Hepatic stellate cell (primary cell): ENCODE measurements at regions not wholly inside any gene's neighbourhood (a gene's known extent, or its start where the extent isn't known, plus 50 kb on each side); places are given as distances from the start of the nearest gene placed in this dataset.

Experiments used
- DNase-seq: peaks from one replicate; pipeline ENCODE4 v3.0.0; 2011; ENCODE audit warnings: low spot score

DNA sequence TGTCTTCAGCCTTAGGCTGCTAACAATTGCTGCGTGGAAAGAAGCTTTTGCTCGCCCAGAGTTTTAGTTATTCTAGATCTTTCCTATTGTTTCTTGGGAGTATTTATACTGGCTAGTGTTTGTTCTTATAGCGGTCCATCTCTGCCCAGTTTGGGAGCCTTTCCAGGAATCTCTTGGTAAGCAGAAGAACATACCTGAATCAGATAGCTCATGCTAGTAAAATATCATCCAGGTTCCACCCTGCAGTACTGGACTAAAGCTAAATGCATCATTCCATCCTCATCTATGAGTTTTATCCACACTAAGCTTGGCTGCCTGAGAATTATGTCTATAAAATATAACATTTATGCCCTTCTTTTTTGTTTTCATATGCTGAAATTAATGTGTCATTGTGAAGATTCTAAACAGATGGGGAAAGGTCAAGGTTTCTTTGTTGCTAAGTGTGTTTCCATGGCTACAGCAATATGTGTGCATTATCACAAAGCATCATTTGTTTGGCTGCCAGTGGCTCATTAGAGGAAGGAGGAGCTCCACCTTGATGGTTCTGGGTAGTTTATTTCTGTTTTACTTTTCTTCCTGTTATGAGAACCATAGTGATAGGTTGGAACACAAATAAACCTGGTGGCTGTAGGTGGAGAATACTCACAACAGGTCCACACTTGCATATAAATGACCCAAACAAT is 182.8 kb downstream of the PIK3C3 start:
- no peak for DNase-seq

DNA sequence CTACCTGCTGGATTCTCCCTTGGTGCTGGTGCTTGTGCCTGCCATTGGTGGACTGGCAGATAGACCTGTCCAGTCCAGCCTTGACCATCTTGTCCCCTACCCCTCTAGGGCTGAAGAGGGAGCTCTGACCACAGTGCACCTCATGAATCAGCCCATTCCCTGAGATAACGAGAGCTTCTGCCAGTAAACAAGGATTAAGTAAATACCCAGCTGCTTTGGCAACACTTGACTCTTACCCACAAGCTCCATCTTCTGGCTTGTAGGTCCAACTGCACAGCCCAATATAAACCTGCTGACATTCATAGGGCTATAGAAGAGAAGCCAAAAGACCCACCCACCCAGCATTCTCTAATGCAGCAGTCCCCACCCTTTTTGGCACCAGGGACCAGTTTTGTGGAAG is 186.4 kb downstream of the PIK3C3 start:
- DNase-seq = no peak

DNA sequence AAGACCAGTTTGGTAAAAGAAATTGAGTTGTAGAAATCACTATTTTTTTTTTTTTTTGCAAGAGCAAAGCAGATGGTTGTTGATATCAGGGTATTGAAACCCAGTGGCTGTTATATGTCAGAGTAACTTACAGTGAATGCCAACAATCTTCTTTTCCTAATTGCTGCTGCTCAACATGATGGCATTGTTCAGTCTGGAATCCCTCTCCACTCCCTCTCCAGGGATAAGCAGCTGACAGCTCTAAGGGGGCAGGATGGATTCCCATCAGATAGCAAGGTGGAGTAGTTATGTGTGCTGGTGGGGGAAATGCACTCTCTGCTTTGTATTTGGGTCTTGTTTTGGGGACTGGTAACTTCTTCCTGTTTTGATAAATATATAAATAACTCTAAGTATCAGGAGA is 200.0 kb downstream of the PIK3C3 start:
- no peak for DNase-seq

- no peak for DNase-seq
These were observed 201.2 kb downstream of the PIK3C3 start for GRCh38 chr18:42156281-42156680.

- DNase-seq = no peak
These were observed 202.4 kb downstream of the PIK3C3 start for GRCh38 chr18:42157420-42157819.

DNA sequence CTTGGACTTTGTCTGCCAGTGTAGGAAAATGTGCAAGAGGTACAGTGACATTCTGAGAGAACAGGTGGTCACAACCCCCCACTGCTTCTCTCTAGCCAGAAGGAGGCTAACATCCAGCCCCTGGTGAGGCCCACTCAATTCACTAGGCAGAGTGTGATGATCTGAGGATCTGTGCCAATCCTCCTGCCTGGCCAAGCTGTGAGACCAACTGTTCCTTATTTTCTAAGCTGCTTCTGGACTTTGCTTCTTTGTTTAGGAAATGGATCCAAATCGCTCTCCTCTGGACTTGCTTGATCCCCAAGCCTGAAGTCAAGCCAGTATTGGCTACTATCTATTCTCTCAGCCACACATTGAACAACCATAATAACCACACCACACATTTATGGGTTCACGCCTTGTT is 202.8 kb downstream of the PIK3C3 start:
- DNase-seq = no peak

DNA sequence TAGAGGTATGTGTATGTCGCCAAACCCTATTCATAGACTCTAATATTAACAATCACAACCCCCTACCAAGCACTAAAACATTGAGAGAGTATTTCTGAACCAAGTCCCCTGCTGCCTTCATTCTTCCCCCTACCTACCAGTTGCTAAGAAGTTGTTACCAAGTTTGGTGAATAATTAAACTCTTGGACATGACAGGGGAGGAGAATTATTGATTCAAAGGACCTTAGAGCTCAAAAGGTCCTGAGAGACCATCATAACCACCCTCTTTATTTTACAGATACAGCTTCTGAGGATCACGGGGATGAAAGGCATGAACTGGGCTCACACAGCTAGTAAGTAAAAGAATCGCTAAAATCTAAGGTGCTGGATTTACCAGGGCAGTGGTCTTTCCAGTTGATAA is 204.1 kb downstream of the PIK3C3 start:
- DNase-seq = no peak

- DNase-seq = no peak
These were observed 208.3 kb downstream of the PIK3C3 start for GRCh38 chr18:42163321-42163720.

GRCh38 chr18:42164556-42164955 is 209.5 kb downstream of the PIK3C3 start:
- DNase-seq = no peak

GRCh38 chr18:42165922-42166513 is 211.0 kb downstream of the PIK3C3 start:
- no peak for DNase-seq

DNA sequence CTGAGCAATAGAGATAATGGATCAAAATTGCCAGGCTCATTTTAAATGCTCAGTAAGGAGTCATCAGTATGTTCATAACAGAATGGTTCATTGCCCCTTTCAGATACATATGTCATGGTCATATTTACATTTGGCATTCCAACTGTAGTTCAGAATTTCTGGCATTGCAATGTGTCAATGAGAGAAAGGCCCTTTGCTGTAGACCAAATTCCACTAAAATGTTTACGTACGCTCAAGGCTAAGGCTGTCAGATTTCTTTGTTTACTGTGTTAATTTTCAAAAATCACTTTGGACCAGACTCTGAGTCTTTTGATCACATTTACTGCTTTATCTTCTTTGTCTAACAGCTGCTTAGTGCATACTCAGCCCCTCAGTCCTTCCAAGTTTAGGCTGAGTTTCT is 213.5 kb downstream of the PIK3C3 start:
- DNase-seq = no peak

DNA sequence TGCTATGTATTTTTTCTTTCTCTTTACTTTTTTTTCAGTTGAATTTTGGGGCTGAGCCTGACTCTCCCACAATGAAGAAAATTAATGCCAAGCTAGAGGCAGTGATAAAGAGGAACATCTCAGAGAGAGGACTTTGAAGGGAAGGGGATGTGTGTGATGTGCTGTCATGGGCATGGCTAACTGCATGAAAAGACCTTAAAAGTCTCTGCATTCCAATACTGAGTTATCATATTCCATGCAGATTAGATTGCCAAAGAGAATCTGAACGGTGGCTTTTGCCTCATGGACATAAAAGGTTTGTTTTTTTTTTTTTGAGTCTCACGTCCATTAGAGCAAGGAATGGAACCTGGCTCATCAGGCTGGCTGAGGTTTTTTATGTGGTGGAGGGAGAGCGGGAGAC is 213.9 kb downstream of the PIK3C3 start:
- DNase-seq = no peak

DNA sequence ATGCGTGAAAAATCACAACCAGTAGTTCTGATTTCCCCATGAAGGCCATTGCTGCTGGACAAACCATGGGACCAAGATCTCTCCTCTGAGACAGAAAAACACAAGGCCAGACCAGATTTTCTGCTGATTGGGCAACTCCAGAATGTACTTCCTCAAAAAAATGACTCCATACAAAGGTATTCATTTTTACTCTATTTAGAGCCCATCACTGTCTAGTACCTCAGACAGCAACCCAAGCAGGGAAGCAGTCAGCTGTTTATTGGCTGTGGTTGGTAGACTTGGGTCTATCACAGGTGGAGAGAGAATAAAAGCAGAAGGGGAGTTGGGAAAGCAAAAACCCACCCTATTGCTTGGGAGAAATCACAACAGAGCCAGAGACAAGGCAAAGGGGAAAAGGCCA is 219.9 kb downstream of the PIK3C3 start:
- DNase-seq = no peak

DNA sequence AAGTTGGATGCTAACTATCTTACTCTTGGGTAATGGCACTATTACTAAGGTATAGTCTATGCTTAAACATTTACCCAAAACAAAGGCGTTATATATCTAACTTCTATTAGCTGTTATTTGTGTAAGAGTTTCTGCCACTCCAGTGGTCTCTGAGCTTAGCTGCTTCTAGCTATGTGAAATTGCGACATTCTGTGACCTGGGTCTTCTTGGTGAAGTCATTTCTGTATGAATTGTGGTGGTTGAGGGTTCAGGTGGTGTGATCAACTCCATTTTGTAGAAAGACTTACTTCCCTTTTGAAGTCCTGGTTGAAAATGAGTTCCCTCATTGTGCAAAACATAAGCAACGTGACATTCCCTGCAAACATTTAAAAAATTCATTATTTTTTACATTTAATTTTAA is 221.6 kb downstream of the PIK3C3 start:
- no peak for DNase-seq

DNA sequence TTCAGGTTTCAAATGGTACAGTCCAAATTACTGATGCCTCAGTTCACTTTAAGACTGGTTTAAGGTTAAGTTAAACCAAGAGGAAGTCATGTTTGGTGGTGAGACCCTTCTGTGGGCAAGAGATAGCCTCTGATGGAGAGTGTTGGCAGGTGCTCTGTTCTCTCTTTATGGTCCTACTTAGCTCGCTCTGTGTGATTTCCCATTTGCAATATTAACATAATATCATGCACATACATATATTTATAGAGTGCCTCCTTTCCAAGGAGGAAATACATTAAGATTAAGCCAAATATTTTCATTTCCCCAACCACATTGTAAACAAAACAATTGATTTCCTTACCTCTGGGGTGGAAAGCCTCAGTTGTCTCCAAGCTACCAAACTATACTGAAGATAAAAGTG is 222.4 kb downstream of the PIK3C3 start:
- no peak for DNase-seq

GRCh38 chr18:42178376-42179080 is 223.5 kb downstream of the PIK3C3 start:
- DNase-seq = no peak

GRCh38 chr18:42179542-42180121 is 224.6 kb downstream of the PIK3C3 start:
- DNase-seq = no peak

DNA sequence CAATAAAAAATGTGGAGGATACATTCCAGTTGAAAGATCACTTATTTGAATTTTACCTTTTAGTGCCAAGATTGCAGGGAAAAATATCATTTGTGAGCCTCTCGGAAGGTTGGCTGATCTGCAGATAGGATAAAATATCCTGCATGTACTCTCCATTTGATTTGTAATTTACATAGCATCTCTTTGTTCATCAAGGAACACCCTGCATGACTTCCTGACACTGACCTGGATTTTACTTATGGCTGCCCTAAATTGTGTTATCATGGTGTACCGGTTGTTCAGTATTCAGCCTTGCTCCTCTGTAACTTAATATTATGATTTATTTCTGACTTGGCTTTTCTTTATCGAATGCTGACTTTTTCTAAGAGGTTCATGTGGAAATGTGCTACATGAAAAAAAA is 226.4 kb downstream of the PIK3C3 start:
- DNase-seq = no peak

- DNase-seq = no peak
These were observed 228.0 kb downstream of the PIK3C3 start for GRCh38 chr18:42182728-42183700.

DNA sequence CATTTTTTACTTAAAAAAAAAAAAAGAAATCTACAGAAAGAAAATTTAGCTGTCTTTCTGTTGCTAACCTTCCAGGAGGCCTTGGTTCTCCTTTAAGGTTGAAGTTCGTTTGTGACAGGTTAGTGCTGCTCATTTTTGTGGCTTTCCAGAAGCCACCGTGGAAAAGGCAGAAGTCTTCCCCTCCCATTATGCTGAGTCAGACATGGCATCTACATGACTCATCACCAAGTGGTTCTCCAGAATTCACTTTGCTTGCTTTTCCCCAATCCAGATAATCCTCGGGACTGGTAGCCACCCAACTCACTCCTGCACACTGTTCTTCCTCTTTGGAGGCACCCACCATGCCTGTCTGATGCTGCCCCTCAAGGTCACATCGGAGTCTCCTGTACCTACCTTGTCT is 228.7 kb downstream of the PIK3C3 start:
- peak; percentile 32 for DNase-seq

GRCh38 chr18:42184685-42185477 is 229.8 kb downstream of the PIK3C3 start:
- no peak for DNase-seq
